K562 (cell line): ENCODE measurements at regions not wholly inside any gene's neighbourhood (a gene's known extent, or its start where the extent isn't known, plus 50 kb on each side); places are given as distances from the start of the nearest gene placed in this dataset.

Source experiments
- CBX5 ChIP-seq: IDR thresholded peaks from 2 replicates; pipeline ENCODE4 v1.6.1; 2014; ENCODE audit warnings: low read depth, borderline replicate concordance
- CREB1 ChIP-seq, 2 experiments: sonication (generic) in 1 of 2; formaldehyde crosslinking in 1 of 2; IDR thresholded peaks; 2 replicates each; pipeline versions ENCODE4 v1.6.1 to v1.8.0; 2012 to 2022; ENCODE audit warnings: inconsistent platforms in 1 of 2, mild to moderate bottlenecking in 1 of 2, missing genetic modification reagents in 1 of 2, moderate library complexity in 1 of 2
- JUND ChIP-seq, 2 experiments: IDR thresholded peaks; 2 replicates in 1 of 2; 3 replicates in 1 of 2; pipeline ENCODE4 v1.6.1; 2011; ENCODE audit warnings: borderline replicate concordance in 2 of 2, low read depth in 2 of 2, low read length in 2 of 2, improper control_type of control experiment in 1 of 2, missing biosample characterization in 1 of 2, missing genetic modification characterization in 1 of 2, missing genetic modification reagents in 1 of 2
- MEF2D ChIP-seq: conservative IDR thresholded peaks from 2 replicates; pipeline ENCODE4 v1.6.1; 2016; ENCODE audit warnings: low read depth, missing genetic modification characterization, missing compliant biosample characterization
- SRSF9 ChIP-seq: fragments of 200-400 bp; formaldehyde crosslinking; IDR thresholded peaks from 2 replicates; pipeline ENCODE4 v1.6.1; 2017; ENCODE audit warnings: low read depth, low read length, borderline replicate concordance
- STAT5B ChIP-seq: fragments of 250-450 bp; sonication (Bioruptor Pico); IDR thresholded peaks from 2 replicates; pipeline ENCODE4 v1.8.0; 2021; ENCODE audit warnings: mild to moderate bottlenecking, inconsistent platforms
- ZNF589 ChIP-seq: fragments of 200-800 bp; sonication (Bioruptor generic); IDR thresholded peaks from 2 replicates; pipeline ENCODE4 v1.6.1; 2016; ENCODE audit warnings: low read depth, missing genetic modification characterization, missing compliant biosample characterization
- TF ChIP-seq, protein P1 (sequence below), 3 experiments: IDR thresholded peaks in 2 of 3; conservative IDR thresholded peaks in 1 of 3; 2 replicates each; pipeline ENCODE4 v1.5.1; 2011 to 2012; ENCODE audit warnings: low read length in 3 of 3, mild to moderate bottlenecking in 3 of 3, control low read depth in 2 of 3, improper control_type of control experiment in 1 of 3, inconsistent platforms in 1 of 3, low read depth in 1 of 3, mixed read lengths in 1 of 3, moderate library complexity in 1 of 3; ENCODE audit not compliant: insufficient read depth in 2 of 3

DNA sequence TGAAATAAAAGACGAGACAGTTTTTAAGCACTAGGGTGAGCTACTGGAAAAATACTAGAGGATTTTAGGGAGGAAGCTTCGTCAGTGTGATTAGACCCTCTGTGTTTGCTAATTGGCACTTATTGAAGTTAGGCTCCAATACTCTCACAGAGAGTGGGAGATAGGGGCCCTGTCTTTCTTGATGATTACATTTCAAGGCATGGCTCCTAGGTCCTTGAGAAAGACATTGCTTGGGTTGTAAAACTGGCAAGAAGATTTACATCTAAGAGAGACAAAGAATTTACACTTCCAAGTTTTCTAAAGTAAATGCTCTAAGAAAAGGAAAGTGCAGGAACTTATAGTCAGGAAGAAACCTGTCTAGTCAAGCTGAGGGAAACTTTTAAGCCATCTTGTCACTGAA, 183.2 kb downstream of the C12orf50 start:
- no peak for TF ChIP-seq CREB1 (IDR thresholded peaks at IDR 0.05)
- no peak for TF ChIP-seq CREB1 (CRISPR knock-in tag; IDR thresholded peaks at IDR 0.05)
- TF ChIP-seq SRSF9, result no peak
- TF ChIP-seq MEF2D (tag), result no peak
- TF ChIP-seq ZNF589, result no peak
- TF ChIP-seq CBX5, result no peak
- no peak for TF ChIP-seq STAT5B (CRISPR knock-in tag)
- TF ChIP-seq JUND (IDR thresholded peaks at IDR 0.05; ENCODE audit: borderline replicate concordance, low read depth, low read length), result no peak
- TF ChIP-seq JUND (tag; IDR thresholded peaks at IDR 0.05; ENCODE audit: borderline replicate concordance, low read depth, low read length), result no peak
- TF ChIP-seq, protein P1, sequence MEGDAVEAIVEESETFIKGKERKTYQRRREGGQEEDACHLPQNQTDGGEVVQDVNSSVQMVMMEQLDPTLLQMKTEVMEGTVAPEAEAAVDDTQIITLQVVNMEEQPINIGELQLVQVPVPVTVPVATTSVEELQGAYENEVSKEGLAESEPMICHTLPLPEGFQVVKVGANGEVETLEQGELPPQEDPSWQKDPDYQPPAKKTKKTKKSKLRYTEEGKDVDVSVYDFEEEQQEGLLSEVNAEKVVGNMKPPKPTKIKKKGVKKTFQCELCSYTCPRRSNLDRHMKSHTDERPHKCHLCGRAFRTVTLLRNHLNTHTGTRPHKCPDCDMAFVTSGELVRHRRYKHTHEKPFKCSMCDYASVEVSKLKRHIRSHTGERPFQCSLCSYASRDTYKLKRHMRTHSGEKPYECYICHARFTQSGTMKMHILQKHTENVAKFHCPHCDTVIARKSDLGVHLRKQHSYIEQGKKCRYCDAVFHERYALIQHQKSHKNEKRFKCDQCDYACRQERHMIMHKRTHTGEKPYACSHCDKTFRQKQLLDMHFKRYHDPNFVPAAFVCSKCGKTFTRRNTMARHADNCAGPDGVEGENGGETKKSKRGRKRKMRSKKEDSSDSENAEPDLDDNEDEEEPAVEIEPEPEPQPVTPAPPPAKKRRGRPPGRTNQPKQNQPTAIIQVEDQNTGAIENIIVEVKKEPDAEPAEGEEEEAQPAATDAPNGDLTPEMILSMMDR (IDR thresholded peaks at IDR 0.05 in 2 of 3, conservative IDR thresholded peaks at IDR 0.05 in 1 of 3; ENCODE audit: insufficient read depth in 2 of 3, low read depth in 1 of 3, low read length in 3 of 3), result no peak
